Stimulated activated CD4-positive, alpha-beta T cell treated with anti-CD3 and anti-CD28 coated beads, TNF-alpha, amount 100 ng/mL, for 48 hours (primary cell): ENCODE measurements at regions not wholly inside any gene's neighbourhood (a gene's known extent, or its start where the extent isn't known, plus 50 kb on each side); places are given as distances from the start of the nearest gene placed in this dataset.
"Not testable (repeated sequence)": the region's sequence is repeated elsewhere in the genome, so short reads cannot be mapped to it uniquely, and the experiment has no call there.

ENCODE experiments used
- DNase-seq, 3 donors: peaks; one replicate each; pipeline ENCODE4 v3.0.0-alpha.2; 2020; ENCODE audit warnings: low read depth in 3 of 3

DNA sequence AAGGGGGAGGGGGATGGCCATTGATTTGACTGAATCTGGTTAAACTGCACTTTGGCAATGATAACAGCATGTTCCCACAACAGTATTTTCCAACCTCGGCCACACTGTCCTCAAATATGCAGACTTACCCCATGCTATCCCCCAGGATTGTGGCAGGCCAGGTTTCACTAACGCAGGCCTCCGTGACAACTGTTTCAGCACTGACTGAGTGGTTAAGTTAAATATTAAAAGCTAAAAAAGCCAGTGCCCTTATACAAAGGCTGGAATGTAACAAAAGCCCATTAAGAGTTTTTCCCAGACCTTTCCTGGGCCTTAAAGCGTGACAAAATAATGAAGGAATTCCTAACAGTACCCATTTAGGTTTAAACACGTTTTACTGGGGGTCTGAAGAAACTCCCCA lies 202.9 kb downstream of the USP25 start:
- DNase-seq = no peak

- no peak for DNase-seq
These were observed 205.7 kb downstream of the USP25 start for GRCh38 chr21:15935530-15935929.

DNA sequence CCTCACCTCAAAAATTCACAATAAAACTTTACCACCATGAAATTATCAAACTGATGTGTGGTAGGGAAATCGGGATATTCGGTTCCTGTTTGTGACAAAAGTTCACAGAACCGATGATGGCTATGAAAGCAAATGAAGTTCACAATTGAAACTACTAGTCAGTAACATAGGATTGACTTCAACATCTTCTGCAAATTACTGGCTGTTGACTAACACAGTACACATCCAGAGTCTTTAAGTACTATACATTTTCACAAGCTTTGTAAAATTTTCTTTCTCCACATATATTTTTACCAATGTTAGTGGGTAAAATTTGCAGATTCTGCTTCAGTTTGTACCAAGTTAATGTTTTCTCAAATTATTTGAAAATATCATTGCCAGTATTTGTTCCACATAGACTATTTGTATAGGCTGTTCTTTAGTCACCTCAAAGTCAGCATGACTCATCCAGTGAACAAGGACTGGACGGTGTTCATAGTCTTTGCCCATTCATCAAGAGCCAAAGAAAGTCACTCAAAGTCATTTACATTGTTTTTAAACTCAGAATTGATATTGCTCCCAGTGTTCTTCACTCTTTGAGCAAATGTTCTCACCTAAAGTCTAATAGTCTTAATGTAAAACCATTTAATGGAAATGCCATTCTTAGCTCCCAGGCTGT lies 213.4 kb downstream of the USP25 start:
- no peak for DNase-seq

- DNase-seq = no peak
These were observed 217.9 kb downstream of the USP25 start for GRCh38 chr21:15947677-15948076.

DNA sequence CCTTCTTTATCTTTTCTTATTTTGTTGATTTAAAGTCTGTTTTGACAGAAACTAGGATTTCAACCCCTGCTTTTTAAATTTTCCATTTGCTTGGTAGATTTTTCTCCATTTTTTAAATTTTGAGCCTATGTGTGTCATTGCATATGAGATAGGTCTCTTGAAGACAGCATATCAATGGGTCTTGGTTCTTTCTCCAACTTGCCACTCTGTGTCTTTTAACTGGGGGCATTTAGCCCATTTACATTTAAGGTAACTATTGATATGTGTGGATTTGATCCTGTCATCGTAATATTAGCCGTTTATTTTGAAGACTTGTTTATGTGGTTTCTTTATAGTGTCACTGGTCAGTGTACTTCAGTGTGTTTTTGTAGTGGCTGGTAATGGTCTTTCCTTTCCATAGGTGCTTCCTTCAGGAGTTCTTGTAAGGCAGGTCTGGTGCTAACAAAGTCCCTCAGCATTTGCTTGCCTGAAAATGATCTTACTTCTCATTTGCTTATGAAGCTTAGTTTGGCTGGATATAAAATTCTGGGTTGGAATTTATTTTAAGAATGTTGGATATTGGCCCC lies 223.9 kb downstream of the USP25 start:
- no peak for DNase-seq

GRCh38 chr21:15964236-15964855 lies 234.6 kb downstream of the USP25 start:
- DNase-seq = no peak

GRCh38 chr21:15966231-15966630 lies 236.4 kb downstream of the USP25 start:
- DNase-seq = no peak

GRCh38 chr21:15966651-15967050 lies 236.9 kb downstream of the USP25 start:
- DNase-seq = no peak

- DNase-seq = no peak
These were observed 237.9 kb downstream of the USP25 start for GRCh38 chr21:15967661-15968060.

- no peak for DNase-seq
These were observed 239.1 kb downstream of the USP25 start for GRCh38 chr21:15968776-15969310.

DNA sequence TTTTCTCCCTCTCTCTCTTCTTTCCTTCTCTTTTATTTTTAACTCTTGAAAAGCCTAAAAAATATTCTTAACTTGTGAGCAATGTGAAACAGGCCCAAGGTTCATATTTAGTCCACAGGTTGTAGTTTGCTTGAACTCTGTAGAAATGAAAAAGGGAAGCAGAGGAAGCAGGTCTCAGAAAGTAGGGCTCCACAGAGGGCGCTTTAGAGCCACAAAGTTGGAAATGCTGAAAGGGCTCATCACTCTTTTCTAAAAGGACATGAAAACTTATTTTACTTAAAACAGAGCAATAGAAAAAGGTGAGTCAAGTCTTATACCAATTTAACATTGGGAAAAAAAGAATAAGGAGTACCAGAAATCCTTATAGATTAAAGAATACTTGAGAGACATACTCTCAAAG lies 247.0 kb downstream of the USP25 start:
- no peak for DNase-seq

- no peak for DNase-seq
These were observed 248.5 kb downstream of the USP25 start for GRCh38 chr21:15978215-15978738.

DNA sequence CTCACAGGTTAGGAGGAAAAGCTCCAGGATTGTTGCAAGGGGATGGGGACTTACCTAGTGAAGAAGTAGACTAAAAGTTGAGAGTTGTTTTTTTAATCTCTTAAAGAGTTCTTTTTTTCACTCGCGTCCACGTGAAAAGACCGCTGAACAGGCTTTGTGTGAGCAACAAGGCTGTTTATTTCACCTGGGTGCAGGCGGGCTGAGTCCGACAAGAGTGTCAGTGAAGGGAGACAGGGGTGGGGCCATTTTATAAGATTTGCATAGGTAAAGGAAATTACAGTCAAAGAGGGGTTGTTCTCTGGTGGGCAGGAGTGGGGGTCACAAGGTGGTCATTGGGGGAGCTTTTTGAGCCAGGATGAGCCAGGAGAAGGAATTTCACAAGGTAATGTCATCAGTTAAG lies 249.7 kb downstream of the USP25 start:
- DNase-seq = not testable (repeated sequence)

DNA sequence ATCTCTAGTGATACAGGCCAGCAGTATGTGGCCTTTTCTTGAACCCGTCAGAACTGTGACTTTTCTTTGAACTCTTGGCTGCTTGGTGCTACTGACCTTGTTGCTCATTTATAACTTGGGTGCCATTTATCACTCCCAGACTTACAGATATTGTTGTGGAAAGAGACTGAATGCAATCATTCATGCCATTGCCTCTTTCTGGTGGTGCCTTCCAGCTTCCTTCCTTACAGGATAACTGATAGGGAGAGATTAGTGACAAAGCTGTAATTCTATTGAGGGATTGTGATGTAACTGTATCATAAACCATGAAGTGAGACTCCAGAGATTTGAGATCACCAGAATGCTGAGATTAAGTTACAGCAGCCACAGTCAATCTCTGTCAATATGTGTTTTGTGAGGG lies 256.5 kb downstream of the USP25 start:
- DNase-seq = no peak

DNA sequence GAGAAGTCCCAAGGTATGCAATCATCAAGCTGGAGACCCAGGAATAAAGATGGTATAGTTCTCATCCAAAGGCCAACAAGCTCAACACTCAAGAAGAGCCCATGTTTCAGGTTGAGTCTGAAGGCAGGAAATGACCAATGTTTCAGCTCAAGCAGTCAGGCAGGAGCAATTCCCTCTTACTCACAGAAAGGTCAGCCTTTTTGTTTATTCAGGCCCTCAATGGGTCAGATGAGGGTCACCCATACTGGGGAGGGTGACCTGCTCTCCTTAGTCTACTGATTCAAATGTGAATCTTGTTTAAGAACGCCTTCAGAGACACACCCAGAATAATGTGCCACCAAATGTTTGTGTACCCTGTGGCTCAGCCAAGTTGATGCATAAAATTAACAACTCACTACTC lies 262.4 kb downstream of the USP25 start:
- no peak for DNase-seq

DNA sequence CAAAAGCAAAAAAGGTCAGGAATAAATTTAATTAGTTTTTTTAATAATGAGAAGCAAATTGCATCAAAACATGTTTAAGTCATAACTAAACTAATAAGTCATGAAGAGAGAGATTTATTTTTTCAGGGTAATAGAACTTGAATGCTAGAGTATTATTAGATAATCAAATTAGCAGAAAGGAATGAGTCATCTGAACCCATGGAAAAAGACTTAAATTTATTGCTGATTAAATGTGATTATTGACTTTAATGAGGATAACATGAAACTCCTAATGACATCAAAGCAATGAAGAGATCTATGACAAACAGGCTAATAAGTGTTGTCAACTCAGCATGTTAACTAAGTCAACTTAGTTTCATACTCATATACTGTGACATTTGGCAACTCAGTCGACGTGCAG lies 264.2 kb downstream of the USP25 start:
- DNase-seq = no peak

- no peak for DNase-seq
These were observed 270.0 kb downstream of the USP25 start for GRCh38 chr21:15999741-16000140.

GRCh38 chr21:16002874-16003466 lies 273.2 kb downstream of the USP25 start:
- DNase-seq = no peak

GRCh38 chr21:16004086-16004485 lies 274.3 kb downstream of the USP25 start:
- no peak for DNase-seq

- DNase-seq = no peak
These were observed 274.7 kb downstream of the USP25 start for GRCh38 chr21:16004523-16004922.

GRCh38 chr21:16005996-16006395 lies 276.2 kb downstream of the USP25 start:
- DNase-seq = no peak

DNA sequence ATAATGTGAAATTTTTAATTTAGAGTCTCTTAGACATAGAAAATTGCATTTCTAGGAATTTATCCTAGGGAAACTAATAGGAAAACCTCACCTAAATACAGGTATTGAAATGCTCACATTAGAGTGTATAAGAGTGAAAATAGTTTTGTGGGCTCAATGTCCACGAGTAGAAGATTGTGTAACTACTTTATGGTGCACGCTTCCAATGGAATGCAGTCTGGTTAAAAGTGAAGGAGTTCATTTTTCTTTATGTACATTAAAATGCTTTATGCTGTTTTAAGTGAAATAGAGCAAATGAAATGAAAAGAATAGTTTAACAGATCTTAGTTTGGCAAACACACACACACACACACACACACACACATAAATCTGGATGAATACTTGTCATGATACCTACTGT lies 278.2 kb downstream of the USP25 start:
- no peak for DNase-seq

DNA sequence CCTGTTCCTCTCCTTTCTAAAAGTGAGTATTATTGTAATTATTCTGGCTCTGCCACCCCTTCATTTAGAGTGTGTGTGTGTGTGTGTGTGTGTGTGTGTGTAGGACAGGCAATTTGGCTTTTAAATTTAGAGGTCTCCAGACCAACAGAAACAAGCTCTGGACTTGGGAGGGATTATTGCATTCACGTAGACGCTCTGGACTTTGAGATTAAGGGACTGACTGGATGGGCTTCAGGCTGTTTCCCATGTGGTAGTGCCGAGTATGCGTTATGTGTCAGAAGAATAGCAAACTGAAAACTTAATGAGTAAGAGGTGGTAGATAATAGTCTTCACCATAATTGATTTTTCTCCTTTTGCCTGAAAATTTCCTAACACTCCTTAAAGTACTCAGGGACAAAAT lies 281.9 kb downstream of the USP25 start:
- DNase-seq = no peak
